Keratinocyte (primary cell): ENCODE measurements at regions not wholly inside any gene's neighbourhood (a gene's known extent, or its start where the extent isn't known, plus 50 kb on each side); places are given as distances from the start of the nearest gene placed in this dataset.
A peak's percentile ranks its signal among the peaks of the same experiment; 100 is the strongest.

Experiments
- DNase-seq: peaks from one replicate; pipeline ENCODE4 v3.0.0-alpha.2; 2011; ENCODE audit warnings: low read depth, missing footprints, low spot score
- FAIRE-seq: peaks from 2 replicates; lab custom pipeline; 2011; peaks lifted over from hg19 to GRCh38; lab: Jason Lieb, UNC
- H2AFZ ChIP-seq: 2 replicates; pipeline ENCODE4 v1.6.0; 2012; ENCODE audit warnings: low read length, control low read depth, inconsistent platforms; ENCODE audit not compliant: control insufficient read depth
- H3K27ac ChIP-seq: 2 replicates; pipeline ENCODE4 v1.5.1; 2011; ENCODE audit warnings: low read length; ENCODE audit not compliant: control insufficient read depth, insufficient read depth
- H3K27me3 ChIP-seq: 3 replicates; pipeline ENCODE4 v1.6.0; 2011; ENCODE audit warnings: low read length; ENCODE audit not compliant: control insufficient read depth, insufficient read depth; ENCODE audit errors: extremely low read depth
- H3K36me3 ChIP-seq, 2 experiments: 2 replicates in 1 of 2; 3 replicates in 1 of 2; pipeline ENCODE4 v1.5.1; 2011; ENCODE audit warnings: low read length in 2 of 2, mild to moderate bottlenecking in 1 of 2; ENCODE audit not compliant: control insufficient read depth in 2 of 2, insufficient read depth in 2 of 2; ENCODE audit errors: extremely low read depth in 1 of 2
- H3K4me1 ChIP-seq: 3 replicates; pipeline ENCODE4 v1.5.1; 2011; ENCODE audit warnings: low read length; ENCODE audit not compliant: control insufficient read depth, insufficient read depth; ENCODE audit errors: extremely low read depth
- H3K4me2 ChIP-seq: 3 replicates; pipeline ENCODE4 v1.6.0; 2011; ENCODE audit warnings: low read depth, low read length; ENCODE audit not compliant: control insufficient read depth, insufficient read depth; ENCODE audit errors: extremely low read depth
- H3K4me3 ChIP-seq, 3 experiments: fragments of 200-600 bp in 1 of 3; sonication (generic) in 1 of 3; 2 replicates in 2 of 3; 3 replicates in 1 of 3; pipeline ENCODE4 v1.5.1; 2011 to 2016; ENCODE audit warnings: low read length in 3 of 3, mild to moderate bottlenecking in 3 of 3, control low read depth in 2 of 3, inconsistent platforms in 1 of 3, low read depth in 1 of 3, mixed read lengths in 1 of 3, mixed run types in 1 of 3, moderate library complexity in 1 of 3; ENCODE audit not compliant: control insufficient read depth in 2 of 3, insufficient read depth in 2 of 3; ENCODE audit errors: extremely low read depth in 1 of 3
- H3K79me2 ChIP-seq: 2 replicates; pipeline ENCODE4 v1.6.0; 2012; ENCODE audit warnings: low read length; ENCODE audit not compliant: control insufficient read depth, insufficient read depth
- H3K9ac ChIP-seq: 3 replicates; pipeline ENCODE4 v1.6.0; 2011; ENCODE audit warnings: low read length; ENCODE audit not compliant: control insufficient read depth, insufficient read depth; ENCODE audit errors: extremely low read depth
- H3K9me1 ChIP-seq: 3 replicates; pipeline ENCODE4 v1.6.0; 2011; ENCODE audit warnings: low read length; ENCODE audit not compliant: control insufficient read depth, insufficient read depth; ENCODE audit errors: extremely low read depth
- H3K9me3 ChIP-seq: 2 replicates; pipeline ENCODE4 v1.5.1; 2012; ENCODE audit warnings: low read depth, low read length; ENCODE audit not compliant: control insufficient read depth
- H4K20me1 ChIP-seq: 3 replicates; pipeline ENCODE4 v1.6.0; 2011; ENCODE audit warnings: low read length; ENCODE audit not compliant: control insufficient read depth, insufficient read depth; ENCODE audit errors: extremely low read depth
- CTCF ChIP-seq, 3 experiments: IDR thresholded peaks in 1 of 3; conservative IDR thresholded peaks in 1 of 3; optimal IDR thresholded peaks in 1 of 3; 2 replicates in 2 of 3; 3 replicates in 1 of 3; pipeline versions ENCODE3 to v1.5.1; 2011; ENCODE audit warnings: low read length in 3 of 3, mild to moderate bottlenecking in 3 of 3, moderate library complexity in 2 of 3, control low read depth in 1 of 3, inconsistent platforms in 1 of 3; ENCODE audit not compliant: insufficient read depth in 2 of 3; ENCODE audit errors: extremely low read depth in 1 of 3
- EZH2 ChIP-seq: IDR thresholded peaks from one replicate; pipeline ENCODE4 v1.6.1; 2012; ENCODE audit warnings: inconsistent platforms, mild to moderate bottlenecking, low read length, moderate library complexity
- dilution Hi-C: fragments of 300-500 bp; cut with MboI; formaldehyde crosslinking; loops from one replicate; pipeline ENCODE4 v1.7.0; 2020; ENCODE audit warnings: low sequenced_read_pairs; ENCODE audit not compliant: extremely low pct_ligation_motif_present

- dilution Hi-C loops: no loop called here
- no peak overlapping the region for H3K4me3 ChIP-seq
- H3K4me2 ChIP-seq: no peak overlapping the region
Observed at GRCh38 chr12:94874518-94875302, 128.8 kb downstream of the NDUFA12 start.

GRCh38 chr12:94873734-94874517, 129.6 kb downstream of the NDUFA12 start:
- H4K20me1 ChIP-seq: no peaks in the 10 kb centered on the region
- no peaks in the 10 kb centered on the region for H3K9me3 ChIP-seq
- no peaks in the 10 kb centered on the region for H3K9me1 ChIP-seq
- FAIRE-seq (no peak), DNase-seq (no peak)
- dilution Hi-C loops: no loop called here
- TF ChIP-seq EZH2 (peak; percentile 89), CTCF (optimal IDR thresholded peaks at IDR 0.05 in 1 of 3, IDR thresholded peaks at IDR 0.05 in 1 of 3, conservative IDR thresholded peaks at IDR 0.05 in 1 of 3; ENCODE audit: extremely low read depth in 1 of 3, insufficient read depth in 2 of 3, low read length in 3 of 3) (no peak)
- H3K4me3 ChIP-seq: peak overlapping the region in 1 of 3 experiments; percentile 18
- no peaks in the 10 kb centered on the region for H3K79me2 ChIP-seq
- H3K27me3 ChIP-seq: peaks cover 50% of the 10 kb centered on the region
- H3K27ac ChIP-seq: no peak overlapping the region
- H3K4me1 ChIP-seq: no peaks in the 10 kb centered on the region
- H2AFZ ChIP-seq: no peak overlapping the region
- H3K36me3 ChIP-seq: no peaks in the 10 kb centered on the region
- peak overlapping the region; percentile 48 for H3K4me2 ChIP-seq
- H3K9ac ChIP-seq: no peak overlapping the region

More at GRCh38 chr12:94874518-94875302, 128.8 kb downstream of the NDUFA12 start:
- Histone ChIP-seq H2AFZ (no peak overlapping the region), H3K27me3 (peaks cover 50% of the 10 kb centered on the region), H3K9ac (no peak overlapping the region), H3K9me3 (no peaks in the 10 kb centered on the region), H3K4me1 (no peaks in the 10 kb centered on the region), H3K27ac (no peak overlapping the region), H3K79me2 (no peaks in the 10 kb centered on the region), H3K36me3 (no peaks in the 10 kb centered on the region), H4K20me1 (no peaks in the 10 kb centered on the region), H3K9me1 (no peaks in the 10 kb centered on the region)
- DNase-seq (no peak), FAIRE-seq (no peak)
- TF ChIP-seq CTCF (optimal IDR thresholded peaks at IDR 0.05 in 1 of 3, IDR thresholded peaks at IDR 0.05 in 1 of 3, conservative IDR thresholded peaks at IDR 0.05 in 1 of 3; ENCODE audit: extremely low read depth in 1 of 3, insufficient read depth in 2 of 3, low read length in 3 of 3) (no peak), EZH2 (no peak)
